ENCODE measurements at regions not wholly inside any gene's neighbourhood (a gene's known extent, or its start where the extent isn't known, plus 50 kb on each side); places are given as distances from the start of the nearest gene placed in this dataset.
"Not testable (repeated sequence)": the region's sequence is repeated elsewhere in the genome, so short reads cannot be mapped to it uniquely, and the experiment has no call there.

- H3K27me3 ChIP-seq (ENCODE audit: insufficient read depth, insufficient read length), result no peaks in the 10 kb centered on the region
- no peaks in the 10 kb centered on the region for H3K36me3 ChIP-seq (ENCODE audit: insufficient read depth, insufficient read length, low read length)
- no peak overlapping the region for H3K9ac ChIP-seq (ENCODE audit: insufficient read length, low read depth)
- H3K9me3 ChIP-seq (ENCODE audit: insufficient read depth, low read length), result no peaks in the 10 kb centered on the region
- TF ChIP-seq ZNF274 (IDR thresholded peaks at IDR 0.05; ENCODE audit: low read depth, low read length) (no peak), SUZ12 (IDR thresholded peaks at IDR 0.05; ENCODE audit: extremely low read depth, insufficient read depth, insufficient read length) (no peak), YY1 (IDR thresholded peaks at IDR 0.05; ENCODE audit: insufficient read depth, insufficient read length) (no peak)
- H3K4me3 ChIP-seq (ENCODE audit: insufficient read length, low read depth), result no peak overlapping the region
- DNase-seq (ENCODE audit: low read depth, low spot score), result no peak
- no peaks in the 10 kb centered on the region for H3K4me1 ChIP-seq (ENCODE audit: insufficient read depth, insufficient read length)
Measured at GRCh38 chr3:158026236-158026635, 80.0 kb downstream of the SHOX2 start.

- not testable (repeated sequence) for H3K4me1 ChIP-seq (ENCODE audit: insufficient read depth, insufficient read length); H3K4me3 ChIP-seq (ENCODE audit: insufficient read length, low read depth); H3K9me3 ChIP-seq (ENCODE audit: insufficient read depth, low read length); DNase-seq (ENCODE audit: low read depth, low spot score); H3K27me3 ChIP-seq (ENCODE audit: insufficient read depth, insufficient read length); H3K9ac ChIP-seq (ENCODE audit: insufficient read length, low read depth); H3K36me3 ChIP-seq (ENCODE audit: insufficient read depth, insufficient read length, low read length)
Measured at GRCh38 chr3:158019897-158020296, 86.3 kb downstream of the SHOX2 start.

- Histone ChIP-seq H3K27me3 (ENCODE audit: insufficient read depth, insufficient read length) (no peaks in the 10 kb centered on the region), H3K36me3 (ENCODE audit: insufficient read depth, insufficient read length, low read length) (no peaks in the 10 kb centered on the region), H3K9ac (ENCODE audit: insufficient read length, low read depth) (no peak overlapping the region), H3K4me3 (ENCODE audit: insufficient read length, low read depth) (no peak overlapping the region), H3K9me3 (ENCODE audit: insufficient read depth, low read length) (peaks cover 7% of the 10 kb centered on the region; the same call in 1 of the 2 replicates), H3K4me1 (ENCODE audit: insufficient read depth, insufficient read length) (no peaks in the 10 kb centered on the region)
- no peak for TF ChIP-seq YY1 (IDR thresholded peaks at IDR 0.05; ENCODE audit: insufficient read depth, insufficient read length)
- no peak for TF ChIP-seq SUZ12 (IDR thresholded peaks at IDR 0.05; ENCODE audit: extremely low read depth, insufficient read depth, insufficient read length)
- TF ChIP-seq ZNF274 (IDR thresholded peaks at IDR 0.05; ENCODE audit: low read depth, low read length), result no peak
- DNase-seq (ENCODE audit: low read depth, low spot score), result no peak
Measured at GRCh38 chr3:158018462-158018861, 87.8 kb downstream of the SHOX2 start.

GRCh38 chr3:158012901-158013300 is 93.3 kb downstream of the SHOX2 start:
- Histone ChIP-seq H3K9ac (ENCODE audit: insufficient read length, low read depth) (no peak overlapping the region), H3K27me3 (ENCODE audit: insufficient read depth, insufficient read length) (no peaks in the 10 kb centered on the region), H3K36me3 (ENCODE audit: insufficient read depth, insufficient read length, low read length) (no peaks in the 10 kb centered on the region), H3K9me3 (ENCODE audit: insufficient read depth, low read length) (peaks cover 9% of the 10 kb centered on the region; the same call in 1 of the 2 replicates), H3K4me3 (ENCODE audit: insufficient read length, low read depth) (no peak overlapping the region), H3K4me1 (ENCODE audit: insufficient read depth, insufficient read length) (no peaks in the 10 kb centered on the region)
- no peak for DNase-seq (ENCODE audit: low read depth, low spot score)
- no peak for TF ChIP-seq SUZ12 (IDR thresholded peaks at IDR 0.05; ENCODE audit: extremely low read depth, insufficient read depth, insufficient read length)
- no peak for TF ChIP-seq YY1 (IDR thresholded peaks at IDR 0.05; ENCODE audit: insufficient read depth, insufficient read length)
- no peak for TF ChIP-seq ZNF274 (IDR thresholded peaks at IDR 0.05; ENCODE audit: low read depth, low read length)

GRCh38 chr3:158005391-158006100 is 100.7 kb downstream of the SHOX2 start:
- Histone ChIP-seq H3K4me3 (ENCODE audit: insufficient read length, low read depth) (no peak overlapping the region), H3K9ac (ENCODE audit: insufficient read length, low read depth) (no peak overlapping the region), H3K9me3 (ENCODE audit: insufficient read depth, low read length) (peaks cover 7% of the 10 kb centered on the region; the same call in 1 of the 2 replicates), H3K4me1 (ENCODE audit: insufficient read depth, insufficient read length) (no peaks in the 10 kb centered on the region), H3K36me3 (ENCODE audit: insufficient read depth, insufficient read length, low read length) (no peaks in the 10 kb centered on the region), H3K27me3 (ENCODE audit: insufficient read depth, insufficient read length) (no peaks in the 10 kb centered on the region)
- DNase-seq (ENCODE audit: low read depth, low spot score), result no peak
- TF ChIP-seq ZNF274 (IDR thresholded peaks at IDR 0.05; ENCODE audit: low read depth, low read length), result no peak
- no peak for TF ChIP-seq SUZ12 (IDR thresholded peaks at IDR 0.05; ENCODE audit: extremely low read depth, insufficient read depth, insufficient read length)
- TF ChIP-seq YY1 (IDR thresholded peaks at IDR 0.05; ENCODE audit: insufficient read depth, insufficient read length), result no peak

- DNase-seq (ENCODE audit: low read depth, low spot score), result no peak
- Histone ChIP-seq H3K9ac (ENCODE audit: insufficient read length, low read depth) (no peak overlapping the region), H3K9me3 (ENCODE audit: insufficient read depth, low read length) (no peaks in the 10 kb centered on the region), H3K27me3 (ENCODE audit: insufficient read depth, insufficient read length) (no peaks in the 10 kb centered on the region), H3K4me1 (ENCODE audit: insufficient read depth, insufficient read length) (no peaks in the 10 kb centered on the region), H3K4me3 (ENCODE audit: insufficient read length, low read depth) (no peak overlapping the region), H3K36me3 (ENCODE audit: insufficient read depth, insufficient read length, low read length) (no peaks in the 10 kb centered on the region)
- no peak for TF ChIP-seq SUZ12 (IDR thresholded peaks at IDR 0.05; ENCODE audit: extremely low read depth, insufficient read depth, insufficient read length)
- no peak for TF ChIP-seq YY1 (IDR thresholded peaks at IDR 0.05; ENCODE audit: insufficient read depth, insufficient read length)
- no peak for TF ChIP-seq ZNF274 (IDR thresholded peaks at IDR 0.05; ENCODE audit: low read depth, low read length)
Measured at GRCh38 chr3:157999246-157999645, 107.0 kb downstream of the SHOX2 start.

GRCh38 chr3:157982359-157982758 is 123.9 kb downstream of the SHOX2 start:
- no peak overlapping the region for H3K4me3 ChIP-seq (ENCODE audit: insufficient read length, low read depth)
- no peaks in the 10 kb centered on the region for H3K9me3 ChIP-seq (ENCODE audit: insufficient read depth, low read length)
- H3K36me3 ChIP-seq (ENCODE audit: insufficient read depth, insufficient read length, low read length), result no peaks in the 10 kb centered on the region
- H3K4me1 ChIP-seq (ENCODE audit: insufficient read depth, insufficient read length), result no peaks in the 10 kb centered on the region
- H3K27me3 ChIP-seq (ENCODE audit: insufficient read depth, insufficient read length), result no peaks in the 10 kb centered on the region
- DNase-seq (ENCODE audit: low read depth, low spot score), result no peak
- TF ChIP-seq YY1 (IDR thresholded peaks at IDR 0.05; ENCODE audit: insufficient read depth, insufficient read length), result no peak
- no peak for TF ChIP-seq SUZ12 (IDR thresholded peaks at IDR 0.05; ENCODE audit: extremely low read depth, insufficient read depth, insufficient read length)
- TF ChIP-seq ZNF274 (IDR thresholded peaks at IDR 0.05; ENCODE audit: low read depth, low read length), result no peak
- H3K9ac ChIP-seq (ENCODE audit: insufficient read length, low read depth), result no peak overlapping the region

Data from NT2/D1 (cell line).